Tibial nerve (tissue), 4 donors: ENCODE measurements at regions not wholly inside any gene's neighbourhood (a gene's known extent, or its start where the extent isn't known, plus 50 kb on each side); places are given as distances from the start of the nearest gene placed in this dataset.
"Not testable (repeated sequence)": the region's sequence is repeated elsewhere in the genome, so short reads cannot be mapped to it uniquely, and the experiment has no call there.

Source experiments
- DNase-seq, 2 donors: peaks; one replicate each; pipeline ENCODE4 v3.0.0-alpha.2; 2019; ENCODE audit warnings: low spot score in 2 of 2
- H3K27ac ChIP-seq, 4 donors: fragments of 200-600 bp; sonication (generic) in 3 of 4; one replicate each; pipeline ENCODE4 v1.5.1; 2017 to 2019; ENCODE audit warnings: mild to moderate bottlenecking in 1 of 4
- H3K27me3 ChIP-seq, 2 donors: fragments of 200-600 bp; sonication (generic) in 1 of 2; one replicate each; pipeline versions ENCODE4 v1.5.1 to v1.6.0; 2017 to 2019
- H3K36me3 ChIP-seq, 3 donors: fragments of 200-600 bp; sonication (generic); one replicate each; pipeline ENCODE4 v1.5.1; 2018 to 2019
- H3K4me1 ChIP-seq, 4 donors: fragments of 200-600 bp; sonication (generic) in 3 of 4; one replicate each; pipeline ENCODE4 v1.5.1; 2017 to 2019
- H3K4me3 ChIP-seq, 4 donors: fragments of 200-600 bp; sonication (generic) in 3 of 4; one replicate each; pipeline ENCODE4 v1.5.1; 2017 to 2019; ENCODE audit warnings: mild to moderate bottlenecking in 1 of 4, moderate library complexity in 1 of 4
- H3K9me3 ChIP-seq, 4 donors: fragments of 200-600 bp; sonication (generic) in 3 of 4; one replicate each; pipeline ENCODE4 v1.5.1; 2017 to 2019
- EP300 ChIP-seq, 2 donors: sonication (generic); formaldehyde crosslinking; IDR thresholded peaks; one replicate each; pipeline ENCODE4 v1.6.1; 2017; ENCODE audit warnings: antibody characterized with exemption in 2 of 2, mild to moderate bottlenecking in 1 of 2
- POLR2A ChIP-seq, 2 donors: fragments of 450-650 bp; IDR thresholded peaks; one replicate each; pipeline ENCODE4 v1.6.1; 2017; ENCODE audit warnings: antibody characterized with exemption in 2 of 2, mild to moderate bottlenecking in 2 of 2, moderate library complexity in 2 of 2
- WGBS, 2 donors: methylation state at CpG; one replicate each; pipeline ENCODE4 v1.1.5; 2018; 5-methylcytosine and 5-hydroxymethylcytosine counted together
- TF ChIP-seq, protein P1 (sequence below), 5 experiments: fragments of 200-600 bp in 3 of 5; fragments of 450-650 bp in 2 of 5; sonication (generic) in 3 of 5; IDR thresholded peaks; one replicate each; pipeline ENCODE4 v1.5.1; 2016 to 2019; ENCODE audit warnings: antibody characterized with exemption in 5 of 5, mild to moderate bottlenecking in 3 of 5, moderate library complexity in 2 of 5

DNA sequence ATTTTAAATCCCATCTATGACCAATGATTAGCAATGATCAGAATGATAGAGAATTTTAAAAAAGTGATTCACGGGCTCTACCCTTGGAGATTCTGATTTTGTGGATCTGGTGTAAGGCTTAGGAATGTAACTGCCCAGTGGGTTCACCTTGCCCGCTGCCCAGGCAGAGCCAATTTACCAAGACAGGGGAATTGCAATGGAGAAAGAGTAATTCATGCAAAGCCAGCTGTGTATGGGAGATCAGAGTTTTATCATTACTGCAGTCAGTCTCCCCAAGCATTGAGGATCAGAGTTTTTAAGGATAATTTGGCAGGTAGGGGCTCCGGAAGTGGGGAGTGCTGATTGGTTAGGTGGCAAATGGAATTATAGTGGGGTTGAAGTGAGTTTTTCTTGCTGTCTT is 480.6 kb downstream of the ATP23 start:
- Histone ChIP-seq H3K27me3 (no peaks in the 10 kb centered on the region), H3K27ac (no peak overlapping the region), H3K36me3 (no peaks in the 10 kb centered on the region), H3K4me1 (peaks cover 0 to 54% (median 21%) of the 10 kb centered on the region in 4 donors), H3K4me3 (no peak overlapping the region), H3K9me3 (no peaks in the 10 kb centered on the region)
- TF ChIP-seq POLR2A (IDR thresholded peaks at IDR 0.05) (no peak), EP300 (IDR thresholded peaks at IDR 0.05) (no peak)
- TF ChIP-seq, protein P1, sequence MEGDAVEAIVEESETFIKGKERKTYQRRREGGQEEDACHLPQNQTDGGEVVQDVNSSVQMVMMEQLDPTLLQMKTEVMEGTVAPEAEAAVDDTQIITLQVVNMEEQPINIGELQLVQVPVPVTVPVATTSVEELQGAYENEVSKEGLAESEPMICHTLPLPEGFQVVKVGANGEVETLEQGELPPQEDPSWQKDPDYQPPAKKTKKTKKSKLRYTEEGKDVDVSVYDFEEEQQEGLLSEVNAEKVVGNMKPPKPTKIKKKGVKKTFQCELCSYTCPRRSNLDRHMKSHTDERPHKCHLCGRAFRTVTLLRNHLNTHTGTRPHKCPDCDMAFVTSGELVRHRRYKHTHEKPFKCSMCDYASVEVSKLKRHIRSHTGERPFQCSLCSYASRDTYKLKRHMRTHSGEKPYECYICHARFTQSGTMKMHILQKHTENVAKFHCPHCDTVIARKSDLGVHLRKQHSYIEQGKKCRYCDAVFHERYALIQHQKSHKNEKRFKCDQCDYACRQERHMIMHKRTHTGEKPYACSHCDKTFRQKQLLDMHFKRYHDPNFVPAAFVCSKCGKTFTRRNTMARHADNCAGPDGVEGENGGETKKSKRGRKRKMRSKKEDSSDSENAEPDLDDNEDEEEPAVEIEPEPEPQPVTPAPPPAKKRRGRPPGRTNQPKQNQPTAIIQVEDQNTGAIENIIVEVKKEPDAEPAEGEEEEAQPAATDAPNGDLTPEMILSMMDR (IDR thresholded peaks at IDR 0.05) = no peak
- WGBS, 2 donors = 65 to 97% methylated on average over 3 of the region's 3 CpGs
- no peak for DNase-seq

DNA sequence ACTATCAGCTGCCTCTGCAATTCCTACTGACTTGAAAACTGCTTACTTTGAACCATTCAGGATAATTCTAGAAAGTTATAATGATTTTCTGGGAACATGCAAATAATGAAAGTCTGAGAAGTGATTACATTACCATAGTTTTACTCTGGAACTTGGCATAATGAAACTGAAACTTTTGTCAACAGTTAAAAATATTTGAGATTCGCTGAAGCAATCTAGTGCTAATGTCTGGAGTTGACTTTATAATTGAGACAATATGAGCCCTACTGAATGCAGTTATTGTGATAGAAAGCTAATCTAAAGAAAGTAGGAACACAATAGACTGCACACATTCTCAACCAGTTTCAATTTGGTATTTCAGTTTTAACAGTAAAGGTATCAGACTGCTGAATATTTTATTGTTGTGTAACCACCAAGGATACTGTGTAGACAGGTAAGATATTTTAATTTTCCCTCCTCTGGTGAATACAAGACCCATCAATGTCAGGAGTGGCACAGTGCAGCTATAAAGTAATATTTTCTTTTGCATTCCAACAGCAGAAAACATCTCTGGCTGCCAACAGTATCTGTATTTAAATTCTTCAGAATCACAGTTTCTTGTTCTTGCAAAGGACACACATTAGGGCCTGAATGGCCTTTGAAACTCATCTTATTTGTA is 483.5 kb downstream of the ATP23 start:
- peak overlapping the region in 1 of 4 donors; percentile 9 for H3K4me3 ChIP-seq

DNA sequence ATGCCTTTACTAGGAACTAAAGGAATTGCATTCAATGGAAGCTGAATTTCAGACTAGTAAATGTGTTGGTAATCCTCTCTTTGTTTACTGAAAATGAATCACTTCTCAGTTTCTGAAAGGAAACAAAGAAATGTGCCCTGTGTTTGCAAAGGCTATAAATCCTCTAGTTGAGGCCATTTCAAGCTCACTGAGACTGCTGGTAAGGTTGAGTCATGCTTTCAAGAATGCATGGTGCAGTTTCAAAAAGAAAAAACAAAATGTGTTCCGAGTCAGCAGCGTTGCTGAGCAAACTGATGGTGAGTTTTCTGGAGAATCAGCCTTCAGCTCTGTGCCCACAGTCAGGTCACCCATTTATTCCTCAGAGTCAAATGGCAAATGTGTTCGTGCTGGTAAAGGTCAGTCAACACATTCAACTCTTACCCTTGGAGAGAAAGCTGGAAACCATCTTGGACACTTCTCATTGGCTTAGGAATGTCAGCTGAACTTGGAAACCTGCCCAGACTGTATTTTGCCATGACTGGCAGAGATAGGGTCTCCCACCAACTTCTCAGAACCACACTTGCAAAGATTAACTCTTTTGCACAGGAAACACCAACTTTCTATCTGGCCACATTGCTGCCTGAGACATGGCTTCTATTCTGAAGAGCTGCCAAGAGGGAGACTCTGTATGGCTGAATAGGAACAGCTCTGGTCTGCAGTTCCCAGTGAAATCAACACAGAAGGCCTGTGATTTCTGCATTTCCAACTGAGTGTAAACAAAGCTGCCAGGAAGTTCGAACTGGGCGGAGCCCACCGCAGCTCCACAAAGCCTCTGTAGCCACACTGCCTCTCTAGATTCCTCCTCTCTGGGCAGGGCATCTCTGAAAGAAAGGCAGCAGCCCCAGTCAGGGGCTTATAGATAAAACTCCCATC is 484.4 kb downstream of the ATP23 start:
- Histone ChIP-seq H3K36me3 (no peaks in the 10 kb centered on the region), H3K9me3 (peaks cover 0 to 18% (median 0%) of the 10 kb centered on the region in 4 donors), H3K27me3 (no peaks in the 10 kb centered on the region), H3K27ac (peak overlapping the region; percentile 46 to 91 (median 68)), H3K4me3 (peak overlapping the region in 1 of 4 donors; percentile 9), H3K4me1 (peaks cover 0 to 39% (median 17%) of the 10 kb centered on the region in 4 donors)
- no peak for DNase-seq
- 13% methylated on average over 6 of the region's 6 CpGs for WGBS, 2 donors
- TF ChIP-seq, protein P1 (IDR thresholded peaks at IDR 0.05) = no peak
- peak in 1 of 2 donors; percentile 69 for TF ChIP-seq EP300 (IDR thresholded peaks at IDR 0.05)

More for the DNA sequence above, 483.5 kb downstream of the ATP23 start:
- Histone ChIP-seq H3K4me1 (peaks cover 0 to 48% (median 20%) of the 10 kb centered on the region in 4 donors), H3K27me3 (no peaks in the 10 kb centered on the region), H3K27ac (peak overlapping the region; percentile 46 to 91 (median 68)), H3K9me3 (peaks cover 0 to 18% (median 0%) of the 10 kb centered on the region in 4 donors), H3K36me3 (no peaks in the 10 kb centered on the region)
- no peak for TF ChIP-seq EP300 (IDR thresholded peaks at IDR 0.05)
- TF ChIP-seq, protein P1 (IDR thresholded peaks at IDR 0.05) = no peak
- no peak for TF ChIP-seq POLR2A (IDR thresholded peaks at IDR 0.05)
- 15 to 17% methylated on average over 1 of the region's 1 CpG for WGBS, 2 donors
- DNase-seq = no peak

DNA sequence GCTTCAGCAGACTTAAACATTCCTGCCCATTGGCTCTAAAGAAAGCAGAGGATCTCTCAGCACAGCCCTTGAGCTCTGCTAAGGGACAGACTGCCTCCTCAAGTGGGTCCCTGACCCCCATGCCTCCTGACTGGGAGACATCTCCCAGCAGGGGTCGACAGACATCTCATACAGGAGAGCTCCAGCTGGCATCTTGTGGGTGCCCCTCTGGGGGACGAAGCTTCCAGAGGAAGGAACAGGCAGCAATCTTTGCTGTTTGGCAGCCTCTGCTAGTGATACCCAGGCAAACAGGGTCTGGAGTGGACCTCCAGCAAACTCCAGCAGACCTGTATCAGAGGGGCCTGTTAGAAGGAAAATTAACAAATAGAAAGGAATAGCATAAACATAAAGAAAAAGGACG is 485.1 kb downstream of the ATP23 start:
- not testable (repeated sequence) for DNase-seq, H3K4me3 ChIP-seq, H3K27me3 ChIP-seq, H3K36me3 ChIP-seq
- 69 to 82% methylated on average over 3 of the region's 3 CpGs for WGBS, 2 donors
- H3K9me3 ChIP-seq = peaks cover 0 to 18% (median 0%) of the 10 kb centered on the region in 4 donors
- H3K27ac ChIP-seq = peak overlapping the region; percentile 45 to 91 (median 65)
- H3K4me1 ChIP-seq = peaks cover 0 to 35% (median 17%) of the 10 kb centered on the region in 4 donors

DNA sequence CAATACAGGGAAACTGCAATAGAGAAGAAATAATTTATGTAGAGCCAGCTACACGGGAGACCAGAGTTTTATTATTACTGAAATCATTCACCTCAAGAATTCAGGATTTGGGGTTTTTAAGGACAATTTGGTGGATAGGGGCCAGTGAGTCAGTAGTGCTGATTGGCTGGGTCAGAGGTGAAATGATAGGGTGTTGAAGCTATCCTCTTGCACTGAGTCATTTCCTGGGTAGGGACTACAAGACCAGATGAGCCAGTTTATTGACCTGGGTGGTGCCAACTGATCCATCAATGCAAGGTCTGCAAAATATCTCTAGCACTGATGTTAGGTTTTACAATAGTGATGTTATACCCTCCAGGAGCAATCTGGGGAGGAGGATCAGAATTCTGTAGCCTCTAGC is 486.3 kb downstream of the LRIG3 start:
- Histone ChIP-seq H3K36me3 (no peaks in the 10 kb centered on the region), H3K9me3 (peaks cover 0 to 5% (median 0%) of the 10 kb centered on the region in 4 donors), H3K27ac (no peak overlapping the region), H3K4me1 (no peaks in the 10 kb centered on the region), H3K4me3 (no peak overlapping the region), H3K27me3 (no peaks in the 10 kb centered on the region)
- 82 to 90% methylated on average over 1 of the region's 1 CpG for WGBS, 2 donors
- TF ChIP-seq EP300 (IDR thresholded peaks at IDR 0.05) (no peak), POLR2A (IDR thresholded peaks at IDR 0.05) (no peak)
- TF ChIP-seq, protein P1 (IDR thresholded peaks at IDR 0.05) = no peak
- DNase-seq = no peak
